ENCODE measurements at regions not wholly inside any gene's neighbourhood (a gene's known extent, or its start where the extent isn't known, plus 50 kb on each side); places are given as distances from the start of the nearest gene placed in this dataset.

GRCh38 chr12:90126125-90126524 lies 417.5 kb upstream of the ATP2B1 start:
- TF ChIP-seq CTCF (IDR thresholded peaks at IDR 0.05) (no peak), POLR2AphosphoS5 (IDR thresholded peaks at IDR 0.05) (no peak), POLR2A (IDR thresholded peaks at IDR 0.05) (no peak), EP300 (IDR thresholded peaks at IDR 0.05) (no peak)

Data from gastroesophageal sphincter (tissue), 3 donors.